HepG2 (cell line): ENCODE measurements at regions not wholly inside any gene's neighbourhood (a gene's known extent, or its start where the extent isn't known, plus 50 kb on each side); places are given as distances from the start of the nearest gene placed in this dataset.

Experiments
- ATAC-seq: fragments of 200-7000 bp; cut with Tn5 transposase; 3 replicates; pipeline ENCODE4 v1.9.1; 2020; ENCODE audit warnings: mild to moderate bottlenecking, moderate library complexity
- BruUV-seq: library from RNA; stranded (reverse); fragments of 400-500 nt; replicated peaks from 2 replicates; lab custom pipeline; 2021; lab: Mats Ljungman, UMichigan
- CTCF ChIA-PET: fragments of 300-600 bp; formaldehyde crosslinking; extraction: SDS; loops from one replicate; lab custom pipeline; 2021; ENCODE audit warnings: low total read pairs, inconsistent platforms, low intra/inter-chr PET ratio; lab: Yijun Ruan, JAX
- POLR2A ChIA-PET: fragments of 350-600 bp; sonication (Branson Sonifier 250); formaldehyde crosslinking; loops from one replicate; lab custom pipeline; 2020; ENCODE audit warnings: antibody characterized with exemption, inconsistent platforms; lab: Yijun Ruan, JAX
- DNase-seq: peaks from one replicate; pipeline ENCODE4 v3.0.0-alpha.2; 2015; ENCODE audit warnings: low spot score
- FAIRE-seq: peaks from 3 replicates; lab custom pipeline; 2011; peaks lifted over from hg19 to GRCh38; lab: Jason Lieb, UNC
- H2AFZ ChIP-seq: one replicate; pipeline ENCODE4 v1.6.1; 2011; ENCODE audit warnings: low read length, inconsistent platforms
- H3K27ac ChIP-seq: fragments of 300-600 bp; 3 replicates; pipeline ENCODE4 v1.8.0; 2011; ENCODE audit warnings: mixed run types, mild to moderate bottlenecking, mixed read lengths, low read length, inconsistent platforms; ENCODE audit not compliant: insufficient read depth; ENCODE audit errors: extremely low read length
- H3K27me3 ChIP-seq, 2 experiments: fragments of 200-600 bp in 1 of 2; 2 replicates in 1 of 2; 3 replicates in 1 of 2; pipeline versions ENCODE4 v1.6.0 to v1.8.0; 2011; ENCODE audit warnings: low read length in 2 of 2, mild to moderate bottlenecking in 2 of 2, moderate library complexity in 2 of 2, inconsistent platforms in 1 of 2; ENCODE audit not compliant: insufficient read depth in 2 of 2, control insufficient read depth in 1 of 2
- H3K36me3 ChIP-seq, 2 experiments: fragments of 200-600 bp in 1 of 2; replicated peaks in 1 of 2; 2 replicates in 1 of 2; 3 replicates in 1 of 2; pipeline versions ENCODE4 v1.5.1 to v1.8.0; 2011; ENCODE audit warnings: low read length in 2 of 2, inconsistent platforms in 1 of 2; ENCODE audit not compliant: insufficient read depth in 2 of 2, control insufficient read depth in 1 of 2
- H3K4me1 ChIP-seq: 2 replicates; pipeline ENCODE4 v1.5.1; 2012; ENCODE audit warnings: low read length, inconsistent platforms; ENCODE audit not compliant: insufficient read depth
- H3K4me2 ChIP-seq: 2 replicates; pipeline ENCODE4 v1.6.0; 2011; ENCODE audit warnings: low read depth, low read length, inconsistent platforms
- H3K4me3 ChIP-seq, 3 experiments: fragments of 200-600 bp in 1 of 3; sonication (generic), shearing (Covaris generic) in 1 of 3; replicated peaks in 1 of 3; 2 replicates each; pipeline ENCODE4 v1.5.1; 2011 to 2016; ENCODE audit warnings: low read length in 3 of 3, inconsistent platforms in 2 of 3, low read depth in 2 of 3, mild to moderate bottlenecking in 2 of 3, control low read depth in 1 of 3, mixed read lengths in 1 of 3; ENCODE audit not compliant: insufficient read depth in 1 of 3
- H3K79me2 ChIP-seq: one replicate; pipeline ENCODE4 v1.6.1; 2011; ENCODE audit warnings: low read length, inconsistent platforms; ENCODE audit not compliant: insufficient read depth
- H3K9ac ChIP-seq: 2 replicates; pipeline ENCODE4 v1.6.0; 2011; ENCODE audit warnings: mild to moderate bottlenecking, low read depth, low read length, inconsistent platforms; ENCODE audit not compliant: insufficient read depth
- H3K9me3 ChIP-seq: 2 replicates; pipeline ENCODE4 v1.5.1; 2012; ENCODE audit warnings: mild to moderate bottlenecking, low read length
- H4K20me1 ChIP-seq: 2 replicates; pipeline ENCODE4 v1.6.0; 2011; ENCODE audit warnings: inconsistent platforms, mild to moderate bottlenecking, low read length, moderate library complexity; ENCODE audit not compliant: insufficient read depth
- JDP2 ChIP-seq: sonication (generic); formaldehyde crosslinking; IDR thresholded peaks from 2 replicates; pipeline ENCODE4 v1.8.1; 2022; ENCODE audit warnings: missing genetic modification reagents, borderline replicate concordance
- MAF1 ChIP-seq: sonication (generic); formaldehyde crosslinking; IDR thresholded peaks from 2 replicates; pipeline ENCODE4 v1.5.0; 2020; ENCODE audit warnings: missing genetic modification reagents, borderline replicate concordance
- MBNL3 ChIP-seq: fragments of 250-450 bp; sonication (Bioruptor Pico); conservative IDR thresholded peaks from 2 replicates; pipeline ENCODE4 v1.8.0; 2022; ENCODE audit warnings: mild to moderate bottlenecking, inconsistent platforms
- NFKB2 ChIP-seq: sonication (generic); formaldehyde crosslinking; IDR thresholded peaks from 2 replicates; pipeline ENCODE4 v1.4.0; 2020; ENCODE audit warnings: missing genetic modification reagents, borderline replicate concordance
- RBAK ChIP-seq: sonication (generic); formaldehyde crosslinking; IDR thresholded peaks from 2 replicates; pipeline ENCODE4 v1.5.1; 2020; ENCODE audit warnings: mild to moderate bottlenecking, missing genetic modification reagents
- RBM22 ChIP-seq: fragments of 200-400 bp; formaldehyde crosslinking; optimal IDR thresholded peaks from 2 replicates; pipeline ENCODE3; 2017; ENCODE audit warnings: mild to moderate bottlenecking, low read length, moderate library complexity
- XBP1 ChIP-seq: sonication (generic); formaldehyde crosslinking; IDR thresholded peaks from 2 replicates; pipeline ENCODE4 v1.5.0; 2020; ENCODE audit warnings: missing genetic modification reagents
- ZNF24 ChIP-seq: fragments of 450-650 bp; IDR thresholded peaks from 2 replicates; pipeline ENCODE4 v1.6.1; 2017; ENCODE audit warnings: antibody characterized with exemption, mild to moderate bottlenecking
- ZNF460 ChIP-seq: sonication (generic); formaldehyde crosslinking; IDR thresholded peaks from 2 replicates; pipeline ENCODE4 v1.5.1; 2020; ENCODE audit warnings: missing genetic modification reagents, mild to moderate bottlenecking, borderline replicate concordance
- ZNF557 ChIP-seq: sonication (generic); formaldehyde crosslinking; IDR thresholded peaks from 2 replicates; pipeline ENCODE4 v1.4.0; 2020; ENCODE audit warnings: missing genetic modification reagents
- WGBS: methylation state at CpG from one replicate; pipeline ENCODE4 v1.1.6; 2017; ENCODE audit warnings: low lambda C conversion rate; 5-methylcytosine and 5-hydroxymethylcytosine counted together
- in situ Hi-C: cut with HindIII; loops from 2 replicates; pipeline ENCODE4 v1.10.0; 2017; ENCODE audit warnings: low pct_unique_long_range_greater_than_20kb; ENCODE audit not compliant: extremely low pct_ligation_motif_present
- intact Hi-C: fragments of 100-400 bp; cut with micrococcal nuclease; formaldehyde crosslinking; loops from one replicate; pipeline ENCODE4 v1.10.0; 2022; ENCODE audit not compliant: unreplicated experiment
- TF ChIP-seq, protein P1 (sequence below): sonication (generic); formaldehyde crosslinking; IDR thresholded peaks from 2 replicates; pipeline ENCODE4 v1.8.1; 2023; ENCODE audit warnings: mild to moderate bottlenecking, missing genetic modification reagents
- TF ChIP-seq, protein P2 (sequence below): sonication (generic); formaldehyde crosslinking; conservative IDR thresholded peaks from 2 replicates; pipeline ENCODE4 v1.4.0; 2020; ENCODE audit warnings: missing genetic modification reagents
- TF ChIP-seq, protein P3 (sequence below): IDR thresholded peaks from 2 replicates; pipeline ENCODE4 v1.6.1; 2016; ENCODE audit warnings: missing compliant biosample characterization, missing genetic modification reagents, borderline replicate concordance

DNA sequence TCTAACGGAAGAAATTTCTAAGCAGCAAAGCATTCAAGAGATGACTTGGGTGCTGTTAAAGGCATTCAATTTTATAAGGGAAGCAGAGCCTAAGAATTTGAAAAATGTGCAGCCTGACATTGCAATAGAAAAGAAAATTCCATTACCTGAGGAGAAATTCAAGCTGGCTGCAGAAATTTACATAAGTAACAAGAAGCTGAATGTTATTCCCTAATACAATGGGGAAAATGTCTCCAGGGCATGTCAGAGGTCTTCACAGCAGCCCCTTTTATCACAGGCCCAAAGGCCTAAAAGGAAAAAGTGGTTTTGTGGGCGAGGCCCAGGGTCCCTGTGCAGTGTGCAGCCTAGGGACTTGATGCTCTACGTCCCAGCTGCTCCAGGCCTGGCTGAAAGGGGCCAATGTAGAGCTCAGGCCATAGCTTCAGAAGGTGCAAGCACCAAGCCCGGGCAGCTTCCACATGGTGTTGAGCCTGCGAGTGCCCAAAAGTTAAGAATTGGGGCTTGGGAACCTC lies 306.7 kb downstream of the RDH14 start:
- no peak overlapping the region for H3K4me3 ChIP-seq
- no peak overlapping the region for H3K27ac ChIP-seq
- H3K9me3 ChIP-seq: no peaks in the 10 kb centered on the region
- DNase-seq (no peak), ATAC-seq (no peak), FAIRE-seq (no peak)
- 36% methylated on average over 5 of the region's 5 CpGs for WGBS
- no peak overlapping the region for H3K4me2 ChIP-seq
- no peaks in the 10 kb centered on the region for H3K79me2 ChIP-seq
- no TSS peak for BruUV-seq
- no peaks in the 10 kb centered on the region for H3K4me1 ChIP-seq
- TF ChIP-seq, protein P1, sequence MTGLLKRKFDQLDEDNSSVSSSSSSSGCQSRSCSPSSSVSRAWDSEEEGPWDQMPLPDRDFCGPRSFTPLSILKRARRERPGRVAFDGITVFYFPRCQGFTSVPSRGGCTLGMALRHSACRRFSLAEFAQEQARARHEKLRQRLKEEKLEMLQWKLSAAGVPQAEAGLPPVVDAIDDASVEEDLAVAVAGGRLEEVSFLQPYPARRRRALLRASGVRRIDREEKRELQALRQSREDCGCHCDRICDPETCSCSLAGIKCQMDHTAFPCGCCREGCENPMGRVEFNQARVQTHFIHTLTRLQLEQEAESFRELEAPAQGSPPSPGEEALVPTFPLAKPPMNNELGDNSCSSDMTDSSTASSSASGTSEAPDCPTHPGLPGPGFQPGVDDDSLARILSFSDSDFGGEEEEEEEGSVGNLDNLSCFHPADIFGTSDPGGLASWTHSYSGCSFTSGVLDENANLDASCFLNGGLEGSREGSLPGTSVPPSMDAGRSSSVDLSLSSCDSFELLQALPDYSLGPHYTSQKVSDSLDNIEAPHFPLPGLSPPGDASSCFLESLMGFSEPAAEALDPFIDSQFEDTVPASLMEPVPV (CRISPR knock-in tag): no peak
- H2AFZ ChIP-seq: no peak overlapping the region
- H3K9ac ChIP-seq: no peak overlapping the region
- H3K36me3 ChIP-seq: no peaks in the 10 kb centered on the region
- H4K20me1 ChIP-seq: no peaks in the 10 kb centered on the region
- ChIA-PET POLR2A (no interaction called here), CTCF (no interaction called here)
- intact Hi-C loops: no loop called here
- H3K27me3 ChIP-seq: no peaks in the 10 kb centered on the region
- in situ Hi-C loops: no loop called here

DNA sequence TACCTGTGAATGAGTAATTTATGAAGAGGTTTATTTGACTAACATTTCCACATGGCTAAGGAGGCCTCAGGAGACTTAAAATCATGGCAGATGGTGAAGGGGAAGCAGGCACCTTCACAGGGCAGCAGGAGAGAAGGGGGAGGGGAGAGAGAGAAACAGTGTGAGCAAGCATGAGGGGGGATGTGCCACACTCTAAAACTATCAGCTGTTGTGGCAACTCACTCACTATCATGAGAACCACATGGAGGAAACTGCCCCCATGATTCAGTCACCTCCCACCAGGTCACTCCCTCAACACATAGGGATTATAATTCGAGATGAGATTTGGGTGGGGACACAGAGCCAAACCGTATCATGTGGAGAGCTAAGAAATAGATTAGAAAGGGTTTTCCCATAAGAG lies 309.0 kb downstream of the RDH14 start:
- WGBS: 30% methylated on average over 2 of the region's 2 CpGs
- ATAC-seq: no peak
- H3K4me2 ChIP-seq: no peak overlapping the region
- ChIA-PET POLR2A (no interaction called here), CTCF (no interaction called here)
- no peaks in the 10 kb centered on the region for H3K36me3 ChIP-seq
- H3K9ac ChIP-seq: no peak overlapping the region
- no peak overlapping the region for H2AFZ ChIP-seq
- no peak for FAIRE-seq
- H3K79me2 ChIP-seq: no peaks in the 10 kb centered on the region
- BruUV-seq: no TSS peak
- no peaks in the 10 kb centered on the region for H3K27me3 ChIP-seq
- no peaks in the 10 kb centered on the region for H3K9me3 ChIP-seq
- DNase-seq: no peak
- H3K4me1 ChIP-seq: no peaks in the 10 kb centered on the region
- intact Hi-C loops (no loop called here), in situ Hi-C loops (no loop called here)
- H4K20me1 ChIP-seq: no peaks in the 10 kb centered on the region
- H3K4me3 ChIP-seq: no peak overlapping the region
- H3K27ac ChIP-seq: no peak overlapping the region
- TF ChIP-seq RBAK (CRISPR knock-in tag) (no peak), ZNF460 (CRISPR knock-in tag) (no peak), XBP1 (no peak), MAF1 (CRISPR knock-in tag) (no peak), RBM22 (no peak), ZNF24 (no peak), MBNL3 (CRISPR knock-in tag) (no peak), ZNF557 (CRISPR knock-in tag) (no peak), NFKB2 (CRISPR knock-in tag) (no peak), JDP2 (CRISPR knock-in tag) (no peak)
- TF ChIP-seq, protein P2, sequence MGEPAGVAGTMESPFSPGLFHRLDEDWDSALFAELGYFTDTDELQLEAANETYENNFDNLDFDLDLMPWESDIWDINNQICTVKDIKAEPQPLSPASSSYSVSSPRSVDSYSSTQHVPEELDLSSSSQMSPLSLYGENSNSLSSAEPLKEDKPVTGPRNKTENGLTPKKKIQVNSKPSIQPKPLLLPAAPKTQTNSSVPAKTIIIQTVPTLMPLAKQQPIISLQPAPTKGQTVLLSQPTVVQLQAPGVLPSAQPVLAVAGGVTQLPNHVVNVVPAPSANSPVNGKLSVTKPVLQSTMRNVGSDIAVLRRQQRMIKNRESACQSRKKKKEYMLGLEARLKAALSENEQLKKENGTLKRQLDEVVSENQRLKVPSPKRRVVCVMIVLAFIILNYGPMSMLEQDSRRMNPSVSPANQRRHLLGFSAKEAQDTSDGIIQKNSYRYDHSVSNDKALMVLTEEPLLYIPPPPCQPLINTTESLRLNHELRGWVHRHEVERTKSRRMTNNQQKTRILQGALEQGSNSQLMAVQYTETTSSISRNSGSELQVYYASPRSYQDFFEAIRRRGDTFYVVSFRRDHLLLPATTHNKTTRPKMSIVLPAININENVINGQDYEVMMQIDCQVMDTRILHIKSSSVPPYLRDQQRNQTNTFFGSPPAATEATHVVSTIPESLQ (CRISPR knock-in tag): no peak
- TF ChIP-seq, protein P3, sequence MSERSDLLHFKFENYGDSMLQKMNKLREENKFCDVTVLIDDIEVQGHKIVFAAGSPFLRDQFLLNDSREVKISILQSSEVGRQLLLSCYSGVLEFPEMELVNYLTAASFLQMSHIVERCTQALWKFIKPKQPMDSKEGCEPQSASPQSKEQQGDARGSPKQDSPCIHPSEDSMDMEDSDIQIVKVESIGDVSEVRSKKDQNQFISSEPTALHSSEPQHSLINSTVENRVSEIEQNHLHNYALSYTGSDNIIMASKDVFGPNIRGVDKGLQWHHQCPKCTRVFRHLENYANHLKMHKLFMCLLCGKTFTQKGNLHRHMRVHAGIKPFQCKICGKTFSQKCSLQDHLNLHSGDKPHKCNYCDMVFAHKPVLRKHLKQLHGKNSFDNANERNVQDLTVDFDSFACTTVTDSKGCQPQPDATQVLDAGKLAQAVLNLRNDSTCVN (CRISPR knock-in tag): no peak
